Lower leg skin (tissue), 3 donors: ENCODE measurements at regions not wholly inside any gene's neighbourhood (a gene's known extent, or its start where the extent isn't known, plus 50 kb on each side); places are given as distances from the start of the nearest gene placed in this dataset.

Experiments
- CTCF ChIP-seq, 3 donors: fragments of 450-650 bp; IDR thresholded peaks; one replicate each; pipeline ENCODE4 v1.5.1; 2016; ENCODE audit warnings: antibody characterized with exemption in 3 of 3, mild to moderate bottlenecking in 3 of 3, moderate library complexity in 2 of 3
- POLR2A ChIP-seq, 2 donors: fragments of 450-650 bp; IDR thresholded peaks; one replicate each; pipeline ENCODE4 v1.6.1; 2016 to 2017; ENCODE audit warnings: antibody characterized with exemption in 2 of 2, mild to moderate bottlenecking in 1 of 2, moderate library complexity in 1 of 2

GRCh38 chr5:35502206-35502605 lies 115.5 kb upstream of the SPEF2 start:
- TF ChIP-seq CTCF (IDR thresholded peaks at IDR 0.05) (no peak), POLR2A (IDR thresholded peaks at IDR 0.05) (no peak)
